ENCODE measurements at regions not wholly inside any gene's neighbourhood (a gene's known extent, or its start where the extent isn't known, plus 50 kb on each side); places are given as distances from the start of the nearest gene placed in this dataset.

GRCh38 chr3:64870876-64871646, 183.3 kb upstream of the ADAMTS9 start:
- Mint-ChIP-seq H3K4me3 (ENCODE audit: unreplicated experiment) (no peak overlapping the region), H3K9me3 (ENCODE audit: low read depth) (peaks cover 12% of the 10 kb centered on the region), H3K27me3 (ENCODE audit: low read depth) (no peaks in the 10 kb centered on the region), H3K27ac (ENCODE audit: unreplicated experiment) (no peak overlapping the region), H3K4me1 (ENCODE audit: low read depth) (no peaks in the 10 kb centered on the region), H3K36me3 (ENCODE audit: low read depth) (peaks cover 9% of the 10 kb centered on the region)
- DNase-seq (ENCODE audit: low spot score) = no peak
- no peak for TF ChIP-seq CTCF (IDR thresholded peaks at IDR 0.05)

GRCh38 chr3:64867224-64867623, 179.4 kb upstream of the ADAMTS9 start:
- no peaks in the 10 kb centered on the region for H3K27me3 Mint-ChIP-seq (ENCODE audit: low read depth)
- H3K27ac Mint-ChIP-seq (ENCODE audit: unreplicated experiment) = no peak overlapping the region
- H3K4me1 Mint-ChIP-seq (ENCODE audit: low read depth) = no peaks in the 10 kb centered on the region
- no peak for DNase-seq (ENCODE audit: low spot score)
- H3K4me3 Mint-ChIP-seq (ENCODE audit: unreplicated experiment) = no peak overlapping the region
- H3K36me3 Mint-ChIP-seq (ENCODE audit: low read depth) = peaks cover 9% of the 10 kb centered on the region
- peaks cover 12% of the 10 kb centered on the region for H3K9me3 Mint-ChIP-seq (ENCODE audit: low read depth)
- TF ChIP-seq CTCF (IDR thresholded peaks at IDR 0.05) = no peak

GRCh38 chr3:64865839-64866570, 178.2 kb upstream of the ADAMTS9 start:
- no peak for TF ChIP-seq CTCF (IDR thresholded peaks at IDR 0.05)
- Mint-ChIP-seq H3K27me3 (ENCODE audit: low read depth) (no peaks in the 10 kb centered on the region), H3K4me3 (ENCODE audit: unreplicated experiment) (no peak overlapping the region), H3K9me3 (ENCODE audit: low read depth) (peaks cover 12% of the 10 kb centered on the region), H3K36me3 (ENCODE audit: low read depth) (peaks cover 9% of the 10 kb centered on the region), H3K27ac (ENCODE audit: unreplicated experiment) (no peak overlapping the region), H3K4me1 (ENCODE audit: low read depth) (no peaks in the 10 kb centered on the region)
- DNase-seq (ENCODE audit: low spot score) = no peak

GRCh38 chr3:64863226-64864212, 175.7 kb upstream of the ADAMTS9 start:
- DNase-seq (ENCODE audit: low spot score) = no peak
- Mint-ChIP-seq H3K4me1 (ENCODE audit: low read depth) (peaks cover 12% of the 10 kb centered on the region), H3K9me3 (ENCODE audit: low read depth) (no peaks in the 10 kb centered on the region), H3K36me3 (ENCODE audit: low read depth) (peaks cover under 1% of the 10 kb centered on the region), H3K27ac (ENCODE audit: unreplicated experiment) (no peak overlapping the region), H3K27me3 (ENCODE audit: low read depth) (no peaks in the 10 kb centered on the region), H3K4me3 (ENCODE audit: unreplicated experiment) (no peak overlapping the region)
- TF ChIP-seq CTCF (IDR thresholded peaks at IDR 0.05) = no peak

GRCh38 chr3:64861684-64862083, 173.9 kb upstream of the ADAMTS9 start:
- H3K9me3 Mint-ChIP-seq (ENCODE audit: low read depth) = no peaks in the 10 kb centered on the region
- DNase-seq (ENCODE audit: low spot score) = no peak
- H3K27me3 Mint-ChIP-seq (ENCODE audit: low read depth) = no peaks in the 10 kb centered on the region
- H3K27ac Mint-ChIP-seq (ENCODE audit: unreplicated experiment) = no peak overlapping the region
- no peak overlapping the region for H3K4me3 Mint-ChIP-seq (ENCODE audit: unreplicated experiment)
- no peak for TF ChIP-seq CTCF (IDR thresholded peaks at IDR 0.05)
- peaks cover 12% of the 10 kb centered on the region for H3K4me1 Mint-ChIP-seq (ENCODE audit: low read depth)
- no peaks in the 10 kb centered on the region for H3K36me3 Mint-ChIP-seq (ENCODE audit: low read depth)
